ENCODE measurements at regions not wholly inside any gene's neighbourhood (a gene's known extent, or its start where the extent isn't known, plus 50 kb on each side); places are given as distances from the start of the nearest gene placed in this dataset.

- Histone ChIP-seq H3K9me3 (ENCODE audit: insufficient read depth, low read depth, low read length) (no peaks in the 10 kb centered on the region), H3K27me3 (ENCODE audit: insufficient read depth, low read length) (no peaks in the 10 kb centered on the region), H4K20me1 (ENCODE audit: insufficient read depth, low read length) (no peaks in the 10 kb centered on the region), H3K79me2 (ENCODE audit: insufficient read depth, low read length) (no peaks in the 10 kb centered on the region), H3K27ac (ENCODE audit: low read depth, low read length) (no peak overlapping the region), H3K36me3 (ENCODE audit: insufficient read depth, low read length) (no peaks in the 10 kb centered on the region), H2AFZ (ENCODE audit: low read depth, low read length) (no peak overlapping the region), H3K4me2 (ENCODE audit: low read length) (no peak overlapping the region), H3K4me3 (ENCODE audit: insufficient read depth, low read depth, low read length) (no peak overlapping the region), H3K9ac (ENCODE audit: low read length) (no peak overlapping the region), H3K4me1 (ENCODE audit: insufficient read depth, low read length) (no peaks in the 10 kb centered on the region)
- FAIRE-seq (no peak), DNase-seq (ENCODE audit: low read depth) (peak; percentile 14)
- Mint-ChIP-seq H3K4me3 (ENCODE audit: unreplicated experiment) (no peak overlapping the region), H3K27ac (ENCODE audit: unreplicated experiment) (no peak overlapping the region), H3K27me3 (ENCODE audit: low read depth, unreplicated experiment) (no peaks in the 10 kb centered on the region), H3K4me1 (ENCODE audit: low read depth, unreplicated experiment) (peaks cover 2% of the 10 kb centered on the region), H3K9me3 (ENCODE audit: unreplicated experiment) (no peaks in the 10 kb centered on the region), H3K36me3 (ENCODE audit: low read depth, unreplicated experiment) (no peaks in the 10 kb centered on the region)
- no peak for TF ChIP-seq EZH2 (IDR thresholded peaks at IDR 0.05; ENCODE audit: insufficient read depth, low read length)
- TF ChIP-seq, protein P1, sequence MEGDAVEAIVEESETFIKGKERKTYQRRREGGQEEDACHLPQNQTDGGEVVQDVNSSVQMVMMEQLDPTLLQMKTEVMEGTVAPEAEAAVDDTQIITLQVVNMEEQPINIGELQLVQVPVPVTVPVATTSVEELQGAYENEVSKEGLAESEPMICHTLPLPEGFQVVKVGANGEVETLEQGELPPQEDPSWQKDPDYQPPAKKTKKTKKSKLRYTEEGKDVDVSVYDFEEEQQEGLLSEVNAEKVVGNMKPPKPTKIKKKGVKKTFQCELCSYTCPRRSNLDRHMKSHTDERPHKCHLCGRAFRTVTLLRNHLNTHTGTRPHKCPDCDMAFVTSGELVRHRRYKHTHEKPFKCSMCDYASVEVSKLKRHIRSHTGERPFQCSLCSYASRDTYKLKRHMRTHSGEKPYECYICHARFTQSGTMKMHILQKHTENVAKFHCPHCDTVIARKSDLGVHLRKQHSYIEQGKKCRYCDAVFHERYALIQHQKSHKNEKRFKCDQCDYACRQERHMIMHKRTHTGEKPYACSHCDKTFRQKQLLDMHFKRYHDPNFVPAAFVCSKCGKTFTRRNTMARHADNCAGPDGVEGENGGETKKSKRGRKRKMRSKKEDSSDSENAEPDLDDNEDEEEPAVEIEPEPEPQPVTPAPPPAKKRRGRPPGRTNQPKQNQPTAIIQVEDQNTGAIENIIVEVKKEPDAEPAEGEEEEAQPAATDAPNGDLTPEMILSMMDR (IDR thresholded peaks at IDR 0.05; ENCODE audit: insufficient read depth, low read depth, low read length) = no peak
Observed at GRCh38 chr7:15848362-15848761, 161.9 kb upstream of the MEOX2 start.

GRCh38 chr7:15845868-15846267 lies 159.4 kb upstream of the MEOX2 start:
- H2AFZ ChIP-seq (ENCODE audit: low read depth, low read length) = no peak overlapping the region
- no peak overlapping the region for H3K4me2 ChIP-seq (ENCODE audit: low read length)
- Mint-ChIP-seq H3K36me3 (ENCODE audit: low read depth, unreplicated experiment) (no peaks in the 10 kb centered on the region), H3K27me3 (ENCODE audit: low read depth, unreplicated experiment) (no peaks in the 10 kb centered on the region), H3K9me3 (ENCODE audit: unreplicated experiment) (no peaks in the 10 kb centered on the region), H3K4me1 (ENCODE audit: low read depth, unreplicated experiment) (peaks cover 2% of the 10 kb centered on the region), H3K4me3 (ENCODE audit: unreplicated experiment) (no peak overlapping the region), H3K27ac (ENCODE audit: unreplicated experiment) (no peak overlapping the region)
- no peaks in the 10 kb centered on the region for H3K36me3 ChIP-seq (ENCODE audit: insufficient read depth, low read length)
- no peak overlapping the region for H3K27ac ChIP-seq (ENCODE audit: low read depth, low read length)
- H3K4me3 ChIP-seq (ENCODE audit: insufficient read depth, low read depth, low read length) = no peak overlapping the region
- H3K9ac ChIP-seq (ENCODE audit: low read length) = no peak overlapping the region
- no peaks in the 10 kb centered on the region for H4K20me1 ChIP-seq (ENCODE audit: insufficient read depth, low read length)
- H3K4me1 ChIP-seq (ENCODE audit: insufficient read depth, low read length) = no peaks in the 10 kb centered on the region
- no peaks in the 10 kb centered on the region for H3K27me3 ChIP-seq (ENCODE audit: insufficient read depth, low read length)
- no peaks in the 10 kb centered on the region for H3K9me3 ChIP-seq (ENCODE audit: insufficient read depth, low read depth, low read length)
- DNase-seq (ENCODE audit: low read depth) = no peak
- no peak for TF ChIP-seq EZH2 (IDR thresholded peaks at IDR 0.05; ENCODE audit: insufficient read depth, low read length)
- TF ChIP-seq, protein P1 (IDR thresholded peaks at IDR 0.05; ENCODE audit: insufficient read depth, low read depth, low read length) = no peak
- no peaks in the 10 kb centered on the region for H3K79me2 ChIP-seq (ENCODE audit: insufficient read depth, low read length)
- no peak for FAIRE-seq

- DNase-seq (ENCODE audit: low read depth) = no peak
- Histone ChIP-seq H3K27me3 (ENCODE audit: insufficient read depth, low read length) (no peaks in the 10 kb centered on the region), H3K27ac (ENCODE audit: low read depth, low read length) (no peak overlapping the region), H3K4me2 (ENCODE audit: low read length) (no peak overlapping the region), H2AFZ (ENCODE audit: low read depth, low read length) (no peak overlapping the region), H3K36me3 (ENCODE audit: insufficient read depth, low read length) (no peaks in the 10 kb centered on the region), H3K4me1 (ENCODE audit: insufficient read depth, low read length) (no peaks in the 10 kb centered on the region), H3K9me3 (ENCODE audit: insufficient read depth, low read depth, low read length) (no peaks in the 10 kb centered on the region), H3K4me3 (ENCODE audit: insufficient read depth, low read depth, low read length) (no peak overlapping the region), H3K79me2 (ENCODE audit: insufficient read depth, low read length) (no peaks in the 10 kb centered on the region), H3K9ac (ENCODE audit: low read length) (no peak overlapping the region), H4K20me1 (ENCODE audit: insufficient read depth, low read length) (no peaks in the 10 kb centered on the region)
- no peak overlapping the region for H3K4me3 Mint-ChIP-seq (ENCODE audit: unreplicated experiment)
- H3K4me1 Mint-ChIP-seq (ENCODE audit: low read depth, unreplicated experiment) = peaks cover 2% of the 10 kb centered on the region
- H3K27ac Mint-ChIP-seq (ENCODE audit: unreplicated experiment) = no peak overlapping the region
- H3K9me3 Mint-ChIP-seq (ENCODE audit: unreplicated experiment) = no peaks in the 10 kb centered on the region
- TF ChIP-seq EZH2 (IDR thresholded peaks at IDR 0.05; ENCODE audit: insufficient read depth, low read length) = no peak
- TF ChIP-seq, protein P1 (IDR thresholded peaks at IDR 0.05; ENCODE audit: insufficient read depth, low read depth, low read length) = no peak
- no peak for FAIRE-seq
- H3K36me3 Mint-ChIP-seq (ENCODE audit: low read depth, unreplicated experiment) = no peaks in the 10 kb centered on the region
- H3K27me3 Mint-ChIP-seq (ENCODE audit: low read depth, unreplicated experiment) = no peaks in the 10 kb centered on the region
Observed at GRCh38 chr7:15845461-15845860, 159.0 kb upstream of the MEOX2 start.

All from astrocyte (in vitro differentiated cells and primary cell).